MM.1S (cell line): ENCODE measurements at regions not wholly inside any gene's neighbourhood (a gene's known extent, or its start where the extent isn't known, plus 50 kb on each side); places are given as distances from the start of the nearest gene placed in this dataset.

ENCODE experiments used
- EZH2 ChIP-seq: fragments of 300-600 bp; sonication (generic); optimal IDR thresholded peaks from 2 replicates; pipeline ENCODE3; 2017; ENCODE audit warnings: low read depth, mild to moderate bottlenecking, antibody characterized with exemption, low read length, mixed read lengths
- EZH2phosphoT487 ChIP-seq: fragments of 300-600 bp; sonication (generic); IDR thresholded peaks from 2 replicates; pipeline ENCODE4 v1.6.1; 2018; ENCODE audit warnings: antibody characterized with exemption, low read length
- TF ChIP-seq, protein P1 (sequence below): fragments of 300-600 bp; sonication (generic); IDR thresholded peaks from 2 replicates; pipeline ENCODE4 v1.5.1; 2016; ENCODE audit warnings: antibody characterized with exemption, low read length, mixed read lengths

DNA sequence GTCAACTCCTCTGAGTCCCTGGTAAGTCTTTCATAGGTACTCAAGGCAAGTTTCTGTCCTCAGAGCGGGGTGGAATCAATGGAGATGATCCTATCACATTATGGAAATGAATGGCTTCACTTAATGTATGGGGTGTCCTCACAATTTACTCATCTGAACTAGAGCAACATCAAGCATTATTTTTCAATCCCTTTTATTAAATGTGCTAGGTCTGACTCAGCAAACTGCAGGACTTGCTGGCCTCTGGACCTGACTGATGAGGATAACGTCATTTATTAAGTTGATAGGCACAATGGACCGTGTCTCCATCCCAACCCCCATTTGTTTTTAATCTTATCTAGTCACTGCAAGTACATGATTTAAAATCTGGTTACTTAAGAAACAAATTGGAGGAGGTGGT lies 259.2 kb downstream of the NUF2 start:
- TF ChIP-seq, protein P1, sequence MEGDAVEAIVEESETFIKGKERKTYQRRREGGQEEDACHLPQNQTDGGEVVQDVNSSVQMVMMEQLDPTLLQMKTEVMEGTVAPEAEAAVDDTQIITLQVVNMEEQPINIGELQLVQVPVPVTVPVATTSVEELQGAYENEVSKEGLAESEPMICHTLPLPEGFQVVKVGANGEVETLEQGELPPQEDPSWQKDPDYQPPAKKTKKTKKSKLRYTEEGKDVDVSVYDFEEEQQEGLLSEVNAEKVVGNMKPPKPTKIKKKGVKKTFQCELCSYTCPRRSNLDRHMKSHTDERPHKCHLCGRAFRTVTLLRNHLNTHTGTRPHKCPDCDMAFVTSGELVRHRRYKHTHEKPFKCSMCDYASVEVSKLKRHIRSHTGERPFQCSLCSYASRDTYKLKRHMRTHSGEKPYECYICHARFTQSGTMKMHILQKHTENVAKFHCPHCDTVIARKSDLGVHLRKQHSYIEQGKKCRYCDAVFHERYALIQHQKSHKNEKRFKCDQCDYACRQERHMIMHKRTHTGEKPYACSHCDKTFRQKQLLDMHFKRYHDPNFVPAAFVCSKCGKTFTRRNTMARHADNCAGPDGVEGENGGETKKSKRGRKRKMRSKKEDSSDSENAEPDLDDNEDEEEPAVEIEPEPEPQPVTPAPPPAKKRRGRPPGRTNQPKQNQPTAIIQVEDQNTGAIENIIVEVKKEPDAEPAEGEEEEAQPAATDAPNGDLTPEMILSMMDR = no peak
- TF ChIP-seq EZH2 (no peak), EZH2phosphoT487 (no peak)
